ENCODE measurements at regions not wholly inside any gene's neighbourhood (a gene's known extent, or its start where the extent isn't known, plus 50 kb on each side); places are given as distances from the start of the nearest gene placed in this dataset.

DNA sequence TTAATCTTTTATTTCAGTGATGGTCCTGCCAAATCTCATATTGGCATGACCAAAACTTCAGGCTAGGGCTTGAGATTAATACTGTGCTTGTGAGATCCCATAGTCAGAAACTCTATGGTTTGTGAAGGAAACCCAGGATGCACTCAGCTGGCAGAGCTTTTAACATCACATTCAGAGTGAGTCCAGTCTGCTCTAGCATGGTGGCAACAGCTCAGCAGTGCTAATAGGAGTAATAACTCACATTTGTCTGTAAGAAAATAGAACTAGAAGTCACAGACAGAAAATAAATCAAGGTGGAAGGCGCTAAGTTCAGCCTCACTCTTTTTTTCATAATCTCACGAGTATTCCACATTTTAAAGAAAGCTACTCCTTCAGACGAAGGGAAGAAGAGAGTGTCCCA, 549.3 kb upstream of the TENM4 start:
- dilution Hi-C loops (cut with HindIII; ENCODE audit: low sequenced_read_pairs, unreplicated experiment) = no loop called here
- Histone ChIP-seq H3K56ac (ENCODE audit: extremely low read depth, insufficient read depth, low read length) (no peak overlapping the region), H4K91ac (ENCODE audit: insufficient read depth, low read depth, low read length) (no peak overlapping the region), H4K5ac (ENCODE audit: low read depth, low read length) (no peak overlapping the region), H4K8ac (ENCODE audit: low read depth in 2 of 2, low read length in 2 of 2) (no peak overlapping the region), H3K9me3 (ENCODE audit: control insufficient read depth, insufficient read depth, low read length) (no peaks in the 10 kb centered on the region), H3K36me3 (ENCODE audit: control insufficient read depth, insufficient read depth, low read length) (no peaks in the 10 kb centered on the region), H3K23ac (ENCODE audit: low read depth, low read length) (no peak overlapping the region), H3K9me1 (ENCODE audit: insufficient read depth, low read length) (no peaks in the 10 kb centered on the region), H3K79me1 (ENCODE audit: low read depth in 1 of 2, low read length in 2 of 2) (no peaks in the 10 kb centered on the region), H2BK15ac (ENCODE audit: low read depth, low read length) (no peak overlapping the region), H3K18ac (ENCODE audit: low read depth, low read length) (no peak overlapping the region), H2AK5ac (ENCODE audit: low read depth, low read length) (no peak overlapping the region), H3K4me2 (ENCODE audit: low read depth, low read length) (no peak overlapping the region), H4K20me1 (ENCODE audit: insufficient read depth, low read length) (no peaks in the 10 kb centered on the region), H3K4me1 (ENCODE audit: control insufficient read depth, insufficient read depth, low read length) (no peaks in the 10 kb centered on the region), H3K9ac (ENCODE audit: low read depth, low read length) (no peak overlapping the region), H3K27me3 (ENCODE audit: control insufficient read depth, insufficient read depth, low read length) (no peaks in the 10 kb centered on the region), H3K4me3 (ENCODE audit: insufficient read depth, low read depth, low read length) (no peak overlapping the region), H2AK9ac (replicated peaks; ENCODE audit: low read depth, low read length, poor library complexity) (no peak overlapping the region), H3K4ac (ENCODE audit: low read depth, low read length) (no peak overlapping the region), H3K14ac (replicated peaks; ENCODE audit: low read depth, low read length) (no peak overlapping the region), H3K27ac (ENCODE audit: insufficient read depth, low read length) (no peak overlapping the region), H2BK120ac (ENCODE audit: low read depth, low read length) (no peak overlapping the region), H2BK20ac (ENCODE audit: low read depth, low read length) (no peak overlapping the region), H2AFZ (replicated peaks; ENCODE audit: low read length, poor library complexity) (no peak overlapping the region), H2BK5ac (ENCODE audit: low read depth, low read length, poor library complexity, severe bottlenecking) (no peak overlapping the region)
- intact Hi-C loops (cut with micrococcal nuclease) = no loop called here
- 34% methylated on average over 2 of the region's 3 CpGs; no CpG with 5 or more reads in 1 of the 2 experiments for WGBS, 2 experiments (ENCODE audit: extremely low coverage in 2 of 2, insufficient read length in 1 of 2)
- ATAC-seq (ENCODE audit: low read depth) (no peak), DNase-seq (no peak)
- BruUV-seq (replicated peaks) = no TSS peak
- ChIA-PET POLR2A (ENCODE audit: unreplicated experiment) (no interaction called here), CTCF (no interaction called here)
- in situ Hi-C loops (cut with MboI; ENCODE audit: low sequenced_read_pairs) = no loop called here
- TF ChIP-seq BHLHE40 (IDR thresholded peaks at IDR 0.05; ENCODE audit: low read depth, low read length) = no peak
- TF ChIP-seq RCOR1 (IDR thresholded peaks at IDR 0.05; ENCODE audit: insufficient replicate concordance, low read length) = no peak
- no peak for TF ChIP-seq RAD21 (IDR thresholded peaks at IDR 0.05; ENCODE audit: low read length)
- no peak for TF ChIP-seq POLR2A (IDR thresholded peaks at IDR 0.05; ENCODE audit: low read depth, low read length)
- TF ChIP-seq, protein P1, sequence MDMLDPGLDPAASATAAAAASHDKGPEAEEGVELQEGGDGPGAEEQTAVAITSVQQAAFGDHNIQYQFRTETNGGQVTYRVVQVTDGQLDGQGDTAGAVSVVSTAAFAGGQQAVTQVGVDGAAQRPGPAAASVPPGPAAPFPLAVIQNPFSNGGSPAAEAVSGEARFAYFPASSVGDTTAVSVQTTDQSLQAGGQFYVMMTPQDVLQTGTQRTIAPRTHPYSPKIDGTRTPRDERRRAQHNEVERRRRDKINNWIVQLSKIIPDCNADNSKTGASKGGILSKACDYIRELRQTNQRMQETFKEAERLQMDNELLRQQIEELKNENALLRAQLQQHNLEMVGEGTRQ (IDR thresholded peaks at IDR 0.05; ENCODE audit: low read depth, low read length) = no peak
- TF ChIP-seq, protein P2, sequence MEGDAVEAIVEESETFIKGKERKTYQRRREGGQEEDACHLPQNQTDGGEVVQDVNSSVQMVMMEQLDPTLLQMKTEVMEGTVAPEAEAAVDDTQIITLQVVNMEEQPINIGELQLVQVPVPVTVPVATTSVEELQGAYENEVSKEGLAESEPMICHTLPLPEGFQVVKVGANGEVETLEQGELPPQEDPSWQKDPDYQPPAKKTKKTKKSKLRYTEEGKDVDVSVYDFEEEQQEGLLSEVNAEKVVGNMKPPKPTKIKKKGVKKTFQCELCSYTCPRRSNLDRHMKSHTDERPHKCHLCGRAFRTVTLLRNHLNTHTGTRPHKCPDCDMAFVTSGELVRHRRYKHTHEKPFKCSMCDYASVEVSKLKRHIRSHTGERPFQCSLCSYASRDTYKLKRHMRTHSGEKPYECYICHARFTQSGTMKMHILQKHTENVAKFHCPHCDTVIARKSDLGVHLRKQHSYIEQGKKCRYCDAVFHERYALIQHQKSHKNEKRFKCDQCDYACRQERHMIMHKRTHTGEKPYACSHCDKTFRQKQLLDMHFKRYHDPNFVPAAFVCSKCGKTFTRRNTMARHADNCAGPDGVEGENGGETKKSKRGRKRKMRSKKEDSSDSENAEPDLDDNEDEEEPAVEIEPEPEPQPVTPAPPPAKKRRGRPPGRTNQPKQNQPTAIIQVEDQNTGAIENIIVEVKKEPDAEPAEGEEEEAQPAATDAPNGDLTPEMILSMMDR (conservative IDR thresholded peaks at IDR 0.05; ENCODE audit: low read depth, low read length) = no peak
- TF ChIP-seq MAFK (IDR thresholded peaks at IDR 0.05; ENCODE audit: low read depth, low read length) = no peak
- TF ChIP-seq MAZ (IDR thresholded peaks at IDR 0.05; ENCODE audit: borderline replicate concordance, low read depth, low read length) = no peak
- TF ChIP-seq, protein P3, sequence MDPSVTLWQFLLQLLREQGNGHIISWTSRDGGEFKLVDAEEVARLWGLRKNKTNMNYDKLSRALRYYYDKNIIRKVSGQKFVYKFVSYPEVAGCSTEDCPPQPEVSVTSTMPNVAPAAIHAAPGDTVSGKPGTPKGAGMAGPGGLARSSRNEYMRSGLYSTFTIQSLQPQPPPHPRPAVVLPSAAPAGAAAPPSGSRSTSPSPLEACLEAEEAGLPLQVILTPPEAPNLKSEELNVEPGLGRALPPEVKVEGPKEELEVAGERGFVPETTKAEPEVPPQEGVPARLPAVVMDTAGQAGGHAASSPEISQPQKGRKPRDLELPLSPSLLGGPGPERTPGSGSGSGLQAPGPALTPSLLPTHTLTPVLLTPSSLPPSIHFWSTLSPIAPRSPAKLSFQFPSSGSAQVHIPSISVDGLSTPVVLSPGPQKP (IDR thresholded peaks at IDR 0.05; ENCODE audit: borderline replicate concordance, low read depth, low read length) = no peak
- TF ChIP-seq RFX5 (IDR thresholded peaks at IDR 0.05; ENCODE audit: low read depth, low read length) = no peak
- no peak for TF ChIP-seq CEBPB (IDR thresholded peaks at IDR 0.05; ENCODE audit: low read depth, low read length)
- no peak for TF ChIP-seq NFE2L2 (IDR thresholded peaks at IDR 0.05; ENCODE audit: low read depth, low read length)
- TF ChIP-seq CHD1 (IDR thresholded peaks at IDR 0.05; ENCODE audit: low read depth, low read length) = no peak
- no peak for TF ChIP-seq FOS (IDR thresholded peaks at IDR 0.05; ENCODE audit: low read depth, low read length)
- no peak for TF ChIP-seq SMC3 (IDR thresholded peaks at IDR 0.05; ENCODE audit: low read depth, low read length)
- TF ChIP-seq MXI1 (IDR thresholded peaks at IDR 0.05; ENCODE audit: borderline replicate concordance, low read depth, low read length) = no peak
